ENCODE measurements at regions not wholly inside any gene's neighbourhood (a gene's known extent, or its start where the extent isn't known, plus 50 kb on each side); places are given as distances from the start of the nearest gene placed in this dataset.

- no peaks in the 10 kb centered on the region for H3K9me3 Mint-ChIP-seq (ENCODE audit: insufficient read depth)
Observed at GRCh38 chr12:83199069-83199468, 512.4 kb downstream of the TMTC2 start.

GRCh38 chr12:83198291-83199015 lies 511.7 kb downstream of the TMTC2 start:
- H3K27me3 ChIP-seq (replicated peaks in 1 of 4; ENCODE audit: control extremely low read depth in 1 of 4, control insufficient read depth in 3 of 4, insufficient read depth in 4 of 4, low read length in 3 of 4): no peaks in the 10 kb centered on the region
- H3K4me1 ChIP-seq (ENCODE audit: control insufficient read depth in 2 of 2, insufficient read depth in 2 of 2, low read length in 2 of 2): no peaks in the 10 kb centered on the region
- no peaks in the 10 kb centered on the region for H3K36me3 ChIP-seq (replicated peaks in 1 of 2; ENCODE audit: control extremely low read depth in 1 of 2, control insufficient read depth in 1 of 2, extremely low read depth in 1 of 2, insufficient read depth in 2 of 2, low read length in 1 of 2)
- intact Hi-C loops (cut with micrococcal nuclease): no loop called here
- no peak for TF ChIP-seq EZH2 (IDR thresholded peaks at IDR 0.05; ENCODE audit: borderline replicate concordance, insufficient read depth, low read depth, low read length, poor library complexity, severe bottlenecking)
- TF ChIP-seq CTCF (IDR thresholded peaks at IDR 0.05): no peak
- CTCF ChIA-PET: no interaction called here
- no peaks in the 10 kb centered on the region for H3K9me3 Mint-ChIP-seq (ENCODE audit: insufficient read depth)
- no peak overlapping the region for H3K27ac ChIP-seq (ENCODE audit: low read length in 2 of 2)
- POLR2A ChIA-PET: no interaction called here
- peaks cover 0 to 1% (median 0%) of the 10 kb centered on the region in 3 donors for H3K9me3 ChIP-seq (ENCODE audit: control extremely low read depth in 1 of 3, control insufficient read depth in 2 of 3, insufficient read depth in 1 of 3, low read length in 2 of 3)
- WGBS (ENCODE audit: insufficient coverage): no CpG with 5 or more reads among the region's 3 CpGs
- H3K79me2 ChIP-seq (ENCODE audit: control insufficient read depth, insufficient read depth, low read length): no peaks in the 10 kb centered on the region
- H4K20me1 ChIP-seq (ENCODE audit: control insufficient read depth, insufficient read depth, low read length, poor library complexity, severe bottlenecking): no peaks in the 10 kb centered on the region
- no peak overlapping the region for H3K4me2 ChIP-seq (replicated peaks; ENCODE audit: low read depth, low read length, poor library complexity, severe bottlenecking)
- DNase-seq (no peak), ATAC-seq (ENCODE audit: low read depth) (no peak)
- no peak overlapping the region for H2AFZ ChIP-seq (ENCODE audit: insufficient read depth, low read depth, low read length, poor library complexity, severe bottlenecking)
- H3K9ac ChIP-seq (ENCODE audit: low read length): no peak overlapping the region
- H3K27me3 Mint-ChIP-seq: no peaks in the 10 kb centered on the region
- no peak overlapping the region for H3K4me3 ChIP-seq (ENCODE audit: control extremely low read depth in 1 of 5, extremely low read depth in 1 of 5, insufficient read depth in 1 of 5, low read depth in 2 of 5, low read length in 4 of 5)
- no peaks in the 10 kb centered on the region for H3K4me1 Mint-ChIP-seq
- H3K27ac Mint-ChIP-seq: no peak overlapping the region
- H3K4me3 Mint-ChIP-seq: no peak overlapping the region

More at GRCh38 chr12:83199069-83199468, 512.4 kb downstream of the TMTC2 start:
- H3K27me3 Mint-ChIP-seq: no peaks in the 10 kb centered on the region
- H3K27ac Mint-ChIP-seq: no peak overlapping the region
- intact Hi-C loops (cut with micrococcal nuclease): no loop called here
- H3K27me3 ChIP-seq (replicated peaks in 1 of 4; ENCODE audit: control extremely low read depth in 1 of 4, control insufficient read depth in 3 of 4, insufficient read depth in 4 of 4, low read length in 3 of 4): no peaks in the 10 kb centered on the region
- H3K4me1 ChIP-seq (ENCODE audit: control insufficient read depth in 2 of 2, insufficient read depth in 2 of 2, low read length in 2 of 2): no peaks in the 10 kb centered on the region
- ChIA-PET CTCF (no interaction called here), POLR2A (no interaction called here)
- no peak overlapping the region for H3K4me3 Mint-ChIP-seq
- H3K9ac ChIP-seq (ENCODE audit: low read length): no peak overlapping the region
- H3K4me1 Mint-ChIP-seq: no peaks in the 10 kb centered on the region
- TF ChIP-seq CTCF (IDR thresholded peaks at IDR 0.05) (no peak), EZH2 (IDR thresholded peaks at IDR 0.05; ENCODE audit: borderline replicate concordance, insufficient read depth, low read depth, low read length, poor library complexity, severe bottlenecking) (no peak)
- no peaks in the 10 kb centered on the region for H3K79me2 ChIP-seq (ENCODE audit: control insufficient read depth, insufficient read depth, low read length)
- no peaks in the 10 kb centered on the region for H4K20me1 ChIP-seq (ENCODE audit: control insufficient read depth, insufficient read depth, low read length, poor library complexity, severe bottlenecking)
- no peak overlapping the region for H3K4me2 ChIP-seq (replicated peaks; ENCODE audit: low read depth, low read length, poor library complexity, severe bottlenecking)
- no peaks in the 10 kb centered on the region for H3K9me3 ChIP-seq (ENCODE audit: control extremely low read depth in 1 of 3, control insufficient read depth in 2 of 3, insufficient read depth in 1 of 3, low read length in 2 of 3)
- H2AFZ ChIP-seq (ENCODE audit: insufficient read depth, low read depth, low read length, poor library complexity, severe bottlenecking): no peak overlapping the region
- H3K27ac ChIP-seq (ENCODE audit: low read length in 2 of 2): no peak overlapping the region
- no peaks in the 10 kb centered on the region for H3K36me3 ChIP-seq (replicated peaks in 1 of 2; ENCODE audit: control extremely low read depth in 1 of 2, control insufficient read depth in 1 of 2, extremely low read depth in 1 of 2, insufficient read depth in 2 of 2, low read length in 1 of 2)
- ATAC-seq (ENCODE audit: low read depth) (no peak), DNase-seq (no peak)
- H3K4me3 ChIP-seq (ENCODE audit: control extremely low read depth in 1 of 5, extremely low read depth in 1 of 5, insufficient read depth in 1 of 5, low read depth in 2 of 5, low read length in 4 of 5): no peak overlapping the region

All from B cell (primary cell).